NCI-H1092 treated with DMSO at 0.1 percent for 48 hours (cell line): ENCODE measurements at regions not wholly inside any gene's neighbourhood (a gene's known extent, or its start where the extent isn't known, plus 50 kb on each side); places are given as distances from the start of the nearest gene placed in this dataset.

Experiments
- DNase-seq: peaks from one replicate; lab custom pipeline; 2025; lab: John Stamatoyannopoulos, UW

GRCh38 chr11:27191639-27192038, 151.0 kb downstream of the BBOX1 start:
- DNase-seq: no peak

GRCh38 chr11:27188696-27189095, 148.1 kb downstream of the BBOX1 start:
- no peak for DNase-seq

DNA sequence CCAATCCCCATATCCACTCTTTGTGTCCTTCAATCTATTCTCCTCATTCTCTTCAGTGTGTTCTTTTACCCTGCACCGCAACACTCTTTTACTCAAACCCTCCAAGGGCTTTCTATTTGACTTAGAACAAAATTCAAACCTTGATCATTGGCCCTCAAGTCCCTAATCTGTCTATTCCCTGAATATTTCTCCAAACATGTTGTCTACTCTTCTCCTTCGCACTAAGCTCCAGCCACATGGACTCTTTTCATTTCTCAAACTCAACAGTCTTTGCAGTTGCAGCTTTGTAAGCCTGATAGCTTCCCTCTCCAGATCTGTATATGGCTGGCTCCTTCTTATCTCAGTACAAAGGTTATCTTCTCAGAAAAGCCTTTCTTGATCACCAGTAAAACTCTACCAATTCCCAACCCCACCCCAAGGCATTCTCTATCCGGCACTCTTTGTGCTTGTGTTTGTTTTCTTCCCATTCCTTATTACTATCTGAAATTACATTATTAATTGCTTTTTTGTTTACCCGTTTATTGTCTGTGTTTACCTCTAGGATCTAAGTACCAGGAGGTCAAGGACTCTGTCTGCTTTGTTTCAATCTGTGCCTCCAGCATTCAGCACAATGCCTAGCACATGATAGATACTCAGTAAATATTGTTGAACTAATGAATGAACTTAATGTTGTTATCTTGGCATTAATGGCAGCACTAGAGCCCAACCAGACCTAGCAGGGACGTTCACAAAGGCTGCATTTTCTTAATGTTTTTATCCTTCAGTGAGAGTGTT, 147.4 kb downstream of the BBOX1 start:
- no peak for DNase-seq

- no peak for DNase-seq
These were observed 146.6 kb downstream of the BBOX1 start for GRCh38 chr11:27187075-27187847.

DNA sequence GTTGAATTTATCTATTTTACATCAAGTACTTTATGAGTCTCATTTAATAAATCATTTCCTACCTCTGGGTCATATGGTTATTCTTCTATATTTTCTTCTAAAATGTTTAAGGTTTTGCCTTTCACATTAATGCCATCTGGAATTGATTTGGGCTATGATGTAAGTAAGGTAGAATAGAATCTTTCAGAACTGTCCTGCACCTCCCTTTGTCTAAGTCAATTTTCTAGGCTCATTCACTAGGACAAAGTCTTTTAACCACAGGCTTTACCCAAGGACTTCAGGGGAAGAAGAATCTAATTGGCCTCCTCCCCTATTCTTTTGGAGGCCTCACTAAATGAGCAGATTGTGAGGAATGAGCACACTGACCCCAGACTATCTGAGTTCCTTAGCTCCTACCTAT, 146.0 kb downstream of the BBOX1 start:
- DNase-seq: no peak

- DNase-seq: peak; percentile 45
These were observed 144.1 kb downstream of the BBOX1 start for GRCh38 chr11:27184458-27185312.

DNA sequence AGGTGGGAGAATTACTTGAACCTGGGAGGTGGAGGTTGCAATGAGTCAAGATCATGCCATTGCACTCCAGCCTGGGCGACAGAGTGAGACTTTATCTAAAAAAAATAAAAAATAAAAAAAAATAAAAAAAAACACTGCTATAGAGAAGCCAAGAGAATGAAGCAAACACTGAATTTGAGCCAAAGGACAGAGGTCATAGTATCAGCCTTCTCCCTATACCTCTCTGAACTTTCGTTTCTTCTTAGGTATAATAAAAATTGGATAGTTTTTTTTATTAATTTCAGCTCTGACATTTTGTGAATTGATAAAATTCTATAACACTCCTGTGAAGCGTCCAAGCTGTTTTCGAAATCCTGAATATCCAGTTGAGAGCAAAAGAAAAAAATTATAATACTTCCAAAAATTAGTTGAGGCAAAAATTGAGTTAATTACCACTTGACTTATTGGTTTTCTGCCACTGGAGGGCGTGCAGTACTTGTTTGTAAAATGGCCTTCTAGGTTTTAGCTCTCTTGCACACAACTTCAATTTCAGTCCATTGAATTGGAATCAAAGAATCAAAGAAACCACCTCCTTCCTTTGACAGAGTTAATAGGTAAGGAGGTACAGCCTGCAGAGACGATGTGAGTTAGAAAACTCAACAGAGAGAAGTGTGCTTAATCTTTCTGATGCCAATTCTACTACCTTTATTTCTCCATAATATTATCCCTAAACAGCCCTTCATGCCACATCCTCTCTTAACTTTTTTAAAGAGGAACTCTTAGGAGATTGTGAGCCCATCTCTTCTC, 143.2 kb downstream of the BBOX1 start:
- DNase-seq: peak; percentile 77

GRCh38 chr11:27179334-27179733, 138.7 kb downstream of the BBOX1 start:
- DNase-seq: no peak

DNA sequence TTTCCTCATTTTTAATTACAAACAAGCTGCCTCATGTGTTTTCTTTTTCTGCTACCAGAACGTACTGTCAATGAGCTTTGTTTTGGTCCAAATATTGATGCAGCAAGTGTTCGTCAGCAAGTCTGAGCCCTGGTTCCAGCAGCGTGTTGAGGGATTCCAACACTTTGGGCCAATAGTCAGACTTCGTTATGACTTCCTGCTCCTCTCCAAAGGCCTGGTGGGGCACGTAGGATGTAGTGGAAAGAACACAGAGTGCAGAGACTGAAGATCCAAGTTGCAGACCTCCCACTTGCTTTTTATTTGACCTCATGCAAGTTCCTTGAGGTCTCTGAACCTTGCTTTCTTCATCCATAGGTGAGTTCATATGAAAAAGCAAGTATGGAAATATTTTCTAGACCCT, 138.2 kb downstream of the BBOX1 start:
- DNase-seq: no peak
